GM12878 (cell line): ENCODE measurements at regions not wholly inside any gene's neighbourhood (a gene's known extent, or its start where the extent isn't known, plus 50 kb on each side); places are given as distances from the start of the nearest gene placed in this dataset.

Experiments used
- ATAC-seq: fragments of 200-7000 bp; cut with Tn5 transposase; 3 replicates; pipeline ENCODE4 v1.9.1; 2020; ENCODE audit warnings: mild to moderate bottlenecking, moderate library complexity
- BruUV-seq: library from RNA; stranded (reverse); fragments of 400-500 nt; replicated peaks from 2 replicates; lab custom pipeline; 2021; lab: Mats Ljungman, UMichigan
- CTCF ChIA-PET: fragments of 300-600 bp; sonication (Branson Sonifier 250); formaldehyde crosslinking; extraction: SDS; loops from one replicate; lab custom pipeline; 2021; ENCODE audit warnings: inconsistent platforms; lab: Yijun Ruan, JAX
- POLR2A ChIA-PET: fragments of 350-600 bp; formaldehyde crosslinking; extraction: SDS; loops from one replicate; lab custom pipeline; 2021; ENCODE audit warnings: inconsistent platforms; lab: Charles Lee
- RAD21 ChIA-PET: fragments of 300-600 bp; sonication (Branson Sonifier 250); formaldehyde crosslinking; loops from one replicate; lab custom pipeline; 2023; ENCODE audit warnings: antibody characterized with exemption; ENCODE audit not compliant: unreplicated experiment; lab: Charles Lee
- SMC1A ChIA-PET: fragments of 300-600 bp; sonication (Branson Sonifier 250); formaldehyde crosslinking; loops from one replicate; lab custom pipeline; 2023; ENCODE audit not compliant: unreplicated experiment, uncharacterized antibody; lab: Charles Lee
- DNase-seq: peaks from one replicate; pipeline ENCODE4 v3.0.0-alpha.2; 2011; ENCODE audit warnings: low read depth, low spot score
- FAIRE-seq: peaks from 3 replicates; lab custom pipeline; 2011; peaks lifted over from hg19 to GRCh38; lab: Jason Lieb, UNC
- H2AFZ ChIP-seq: 2 replicates; pipeline ENCODE4 v1.6.0; 2011; ENCODE audit warnings: low read depth, low read length, control low read depth; ENCODE audit not compliant: control insufficient read depth
- H3K27ac ChIP-seq: 2 replicates; pipeline ENCODE4 v1.5.1; 2011; ENCODE audit warnings: control low read depth; ENCODE audit not compliant: control insufficient read depth, insufficient read depth
- H3K27me3 ChIP-seq, 2 experiments: replicated peaks in 1 of 2; 2 replicates each; pipeline versions ENCODE4 v1.6.0 to v1.6.1; 2011; ENCODE audit warnings: low read length in 1 of 2; ENCODE audit not compliant: control insufficient read depth in 2 of 2, insufficient read depth in 2 of 2
- H3K36me3 ChIP-seq, 2 experiments: 2 replicates each; pipeline ENCODE4 v1.5.1; 2011; ENCODE audit warnings: low read length in 1 of 2; ENCODE audit not compliant: control insufficient read depth in 2 of 2, insufficient read depth in 2 of 2
- H3K4me1 ChIP-seq: 2 replicates; pipeline ENCODE4 v1.6.1; 2011; ENCODE audit warnings: mild to moderate bottlenecking, low read length, moderate library complexity, mixed read lengths; ENCODE audit not compliant: control insufficient read depth, insufficient read depth
- H3K4me2 ChIP-seq: 2 replicates; pipeline ENCODE4 v1.6.0; 2011; ENCODE audit warnings: control low read depth; ENCODE audit not compliant: control insufficient read depth, insufficient read depth
- H3K4me3 ChIP-seq: fragments of 200-600 bp; sonication (generic); 2 replicates; pipeline ENCODE4 v1.5.1; 2016
- H3K79me2 ChIP-seq: 2 replicates; pipeline ENCODE4 v1.6.0; 2011; ENCODE audit warnings: low read length; ENCODE audit not compliant: control insufficient read depth, insufficient read depth
- H3K9ac ChIP-seq: 2 replicates; pipeline ENCODE4 v1.8.0; 2011; ENCODE audit warnings: low read length, control low read depth, mixed read lengths; ENCODE audit not compliant: control insufficient read depth, insufficient read depth
- H3K9me3 ChIP-seq: replicated peaks from 3 replicates; pipeline ENCODE4 v1.5.1; 2011; ENCODE audit warnings: mild to moderate bottlenecking, low read length; ENCODE audit not compliant: control insufficient read depth, insufficient read depth
- H4K20me1 ChIP-seq: 2 replicates; pipeline ENCODE4 v1.6.0; 2011; ENCODE audit not compliant: control insufficient read depth, insufficient read depth
- ESRRA ChIP-seq: IDR thresholded peaks from 2 replicates; pipeline ENCODE4 v1.6.1; 2012; ENCODE audit warnings: mild to moderate bottlenecking, low read length, improper control_type of control experiment
- FOXM1 ChIP-seq: IDR thresholded peaks from 2 replicates; pipeline ENCODE4 v1.6.1; 2012; ENCODE audit warnings: low read depth, mild to moderate bottlenecking, inconsistent platforms, low read length, moderate library complexity
- GATAD2B ChIP-seq: fragments of 450-650 bp; conservative IDR thresholded peaks from 2 replicates; pipeline ENCODE4 v1.6.1; 2017; ENCODE audit warnings: low read depth, mild to moderate bottlenecking, moderate library complexity
- MEF2B ChIP-seq: fragments of 450-650 bp; IDR thresholded peaks from 2 replicates; pipeline ENCODE4 v1.6.1; 2018; ENCODE audit warnings: mild to moderate bottlenecking, moderate library complexity; ENCODE audit not compliant: partially characterized antibody, poor library complexity, severe bottlenecking
- NBN ChIP-seq: fragments of 450-650 bp; IDR thresholded peaks from 2 replicates; pipeline ENCODE4 v1.6.1; 2016
- NFYA ChIP-seq: IDR thresholded peaks from 2 replicates; pipeline ENCODE4 v1.6.1; 2011; ENCODE audit warnings: low read depth, mild to moderate bottlenecking, low read length, improper control_type of control experiment, borderline replicate concordance
- PAX8 ChIP-seq: fragments of 450-650 bp; IDR thresholded peaks from 2 replicates; pipeline ENCODE4 v1.6.1; 2017; ENCODE audit warnings: mild to moderate bottlenecking, moderate library complexity
- PML ChIP-seq: IDR thresholded peaks from 2 replicates; pipeline ENCODE4 v1.6.1; 2012; ENCODE audit warnings: low read length, inconsistent platforms
- SMAD1 ChIP-seq: fragments of 450-650 bp; IDR thresholded peaks from 2 replicates; pipeline ENCODE4 v1.6.1; 2018; ENCODE audit warnings: mild to moderate bottlenecking, low read depth; ENCODE audit not compliant: partially characterized antibody
- TARDBP ChIP-seq: IDR thresholded peaks from 2 replicates; pipeline ENCODE4 v1.6.1; 2016; ENCODE audit warnings: borderline replicate concordance
- ZSCAN29 ChIP-seq: fragments of 450-650 bp; IDR thresholded peaks from 2 replicates; pipeline ENCODE4 v1.6.1; 2017; ENCODE audit warnings: mild to moderate bottlenecking, moderate library complexity
- WGBS: methylation state at CpG from one replicate; pipeline ENCODE4 v1.1.6; 2016; ENCODE audit warnings: low lambda C conversion rate; ENCODE audit not compliant: insufficient replicate concordance, insufficient coverage; ENCODE audit errors: missing lambda C conversion rate; 5-methylcytosine and 5-hydroxymethylcytosine counted together
- in situ Hi-C: fragments of 300-500 bp; cut with MboI; formaldehyde crosslinking; loops from 9 replicates; pipeline ENCODE4 v1.14.3; 2018; ENCODE audit warnings: mixed read lengths
- intact Hi-C: fragments of 100-400 bp; cut with micrococcal nuclease; formaldehyde crosslinking; loops from one replicate; pipeline ENCODE4 v1.14.2; 2022; ENCODE audit not compliant: unreplicated experiment
- TF ChIP-seq, protein P1 (sequence below): IDR thresholded peaks from 2 replicates; pipeline ENCODE4 v1.6.1; 2012; ENCODE audit warnings: low read length, inconsistent platforms
- TF ChIP-seq, protein P2 (sequence below): fragments of 450-650 bp; IDR thresholded peaks from 2 replicates; pipeline ENCODE4 v1.6.1; 2016; ENCODE audit warnings: mild to moderate bottlenecking, moderate library complexity, borderline replicate concordance
- TF ChIP-seq, protein P3 (sequence below): IDR thresholded peaks from 2 replicates; pipeline ENCODE4 v1.6.1; 2012; ENCODE audit warnings: low read depth, low read length, improper control_type of control experiment

DNA sequence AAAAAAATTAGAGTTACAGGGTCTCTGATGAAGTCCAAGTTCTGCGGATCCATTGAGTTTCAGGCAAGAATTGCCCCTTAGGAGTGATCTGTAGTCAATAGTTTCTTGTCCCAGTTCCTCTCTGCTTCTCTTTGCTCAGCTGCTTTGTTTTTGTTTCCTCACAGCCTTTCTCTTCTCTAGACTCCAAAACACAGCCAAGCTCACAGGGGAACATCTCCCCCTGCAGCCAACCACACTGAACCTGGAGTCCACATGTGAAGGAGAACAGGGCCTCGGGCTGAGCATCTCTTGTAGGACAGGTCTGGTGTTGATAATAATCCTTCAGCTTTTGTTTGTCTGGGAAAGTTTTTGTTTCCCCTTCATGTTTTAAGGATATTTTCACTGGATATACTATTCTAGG lies 202.6 kb upstream of the ATP10A start:
- Histone ChIP-seq H3K9me3 (no peaks in the 10 kb centered on the region), H3K4me2 (no peak overlapping the region), H3K79me2 (no peaks in the 10 kb centered on the region), H3K4me1 (no peaks in the 10 kb centered on the region), H3K36me3 (no peaks in the 10 kb centered on the region), H3K27me3 (no peaks in the 10 kb centered on the region), H3K9ac (no peak overlapping the region)
- 3% methylated on average over 2 of the region's 2 CpGs for WGBS
- DNase-seq: no peak
- CTCF ChIA-PET: no interaction called here
- intact Hi-C loops: no loop called here
- no peak for ATAC-seq
- BruUV-seq: no TSS peak
- TF ChIP-seq NBN (no peak), PML (no peak), NFYA (no peak), TARDBP (no peak), MEF2B (no peak), GATAD2B (no peak), PAX8 (no peak), ESRRA (no peak), FOXM1 (no peak), SMAD1 (no peak), ZSCAN29 (no peak)
- TF ChIP-seq, protein P1, sequence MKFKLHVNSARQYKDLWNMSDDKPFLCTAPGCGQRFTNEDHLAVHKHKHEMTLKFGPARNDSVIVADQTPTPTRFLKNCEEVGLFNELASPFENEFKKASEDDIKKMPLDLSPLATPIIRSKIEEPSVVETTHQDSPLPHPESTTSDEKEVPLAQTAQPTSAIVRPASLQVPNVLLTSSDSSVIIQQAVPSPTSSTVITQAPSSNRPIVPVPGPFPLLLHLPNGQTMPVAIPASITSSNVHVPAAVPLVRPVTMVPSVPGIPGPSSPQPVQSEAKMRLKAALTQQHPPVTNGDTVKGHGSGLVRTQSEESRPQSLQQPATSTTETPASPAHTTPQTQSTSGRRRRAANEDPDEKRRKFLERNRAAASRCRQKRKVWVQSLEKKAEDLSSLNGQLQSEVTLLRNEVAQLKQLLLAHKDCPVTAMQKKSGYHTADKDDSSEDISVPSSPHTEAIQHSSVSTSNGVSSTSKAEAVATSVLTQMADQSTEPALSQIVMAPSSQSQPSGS: no peak
- TF ChIP-seq, protein P2, sequence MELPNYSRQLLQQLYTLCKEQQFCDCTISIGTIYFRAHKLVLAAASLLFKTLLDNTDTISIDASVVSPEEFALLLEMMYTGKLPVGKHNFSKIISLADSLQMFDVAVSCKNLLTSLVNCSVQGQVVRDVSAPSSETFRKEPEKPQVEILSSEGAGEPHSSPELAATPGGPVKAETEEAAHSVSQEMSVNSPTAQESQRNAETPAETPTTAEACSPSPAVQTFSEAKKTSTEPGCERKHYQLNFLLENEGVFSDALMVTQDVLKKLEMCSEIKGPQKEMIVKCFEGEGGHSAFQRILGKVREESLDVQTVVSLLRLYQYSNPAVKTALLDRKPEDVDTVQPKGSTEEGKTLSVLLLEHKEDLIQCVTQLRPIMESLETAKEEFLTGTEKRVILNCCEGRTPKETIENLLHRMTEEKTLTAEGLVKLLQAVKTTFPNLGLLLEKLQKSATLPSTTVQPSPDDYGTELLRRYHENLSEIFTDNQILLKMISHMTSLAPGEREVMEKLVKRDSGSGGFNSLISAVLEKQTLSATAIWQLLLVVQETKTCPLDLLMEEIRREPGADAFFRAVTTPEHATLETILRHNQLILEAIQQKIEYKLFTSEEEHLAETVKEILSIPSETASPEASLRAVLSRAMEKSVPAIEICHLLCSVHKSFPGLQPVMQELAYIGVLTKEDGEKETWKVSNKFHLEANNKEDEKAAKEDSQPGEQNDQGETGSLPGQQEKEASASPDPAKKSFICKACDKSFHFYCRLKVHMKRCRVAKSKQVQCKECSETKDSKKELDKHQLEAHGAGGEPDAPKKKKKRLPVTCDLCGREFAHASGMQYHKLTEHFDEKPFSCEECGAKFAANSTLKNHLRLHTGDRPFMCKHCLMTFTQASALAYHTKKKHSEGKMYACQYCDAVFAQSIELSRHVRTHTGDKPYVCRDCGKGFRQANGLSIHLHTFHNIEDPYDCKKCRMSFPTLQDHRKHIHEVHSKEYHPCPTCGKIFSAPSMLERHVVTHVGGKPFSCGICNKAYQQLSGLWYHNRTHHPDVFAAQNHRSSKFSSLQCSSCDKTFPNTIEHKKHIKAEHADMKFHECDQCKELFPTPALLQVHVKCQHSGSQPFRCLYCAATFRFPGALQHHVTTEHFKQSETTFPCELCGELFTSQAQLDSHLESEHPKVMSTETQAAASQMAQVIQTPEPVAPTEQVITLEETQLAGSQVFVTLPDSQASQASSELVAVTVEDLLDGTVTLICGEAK: no peak
- TF ChIP-seq, protein P3, sequence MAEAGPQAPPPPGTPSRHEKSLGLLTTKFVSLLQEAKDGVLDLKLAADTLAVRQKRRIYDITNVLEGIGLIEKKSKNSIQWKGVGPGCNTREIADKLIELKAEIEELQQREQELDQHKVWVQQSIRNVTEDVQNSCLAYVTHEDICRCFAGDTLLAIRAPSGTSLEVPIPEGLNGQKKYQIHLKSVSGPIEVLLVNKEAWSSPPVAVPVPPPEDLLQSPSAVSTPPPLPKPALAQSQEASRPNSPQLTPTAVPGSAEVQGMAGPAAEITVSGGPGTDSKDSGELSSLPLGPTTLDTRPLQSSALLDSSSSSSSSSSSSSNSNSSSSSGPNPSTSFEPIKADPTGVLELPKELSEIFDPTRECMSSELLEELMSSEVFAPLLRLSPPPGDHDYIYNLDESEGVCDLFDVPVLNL: no peak
- TF ChIP-seq, all 136 proteins: peak for 0
- FAIRE-seq: no peak
- SMC1A ChIA-PET: no interaction called here
- Histone ChIP-seq H2AFZ (no peak overlapping the region), H3K27ac (no peak overlapping the region), H3K4me3 (no peak overlapping the region), H4K20me1 (no peaks in the 10 kb centered on the region)
- POLR2A ChIA-PET: no interaction called here
- RAD21 ChIA-PET: no interaction called here
- in situ Hi-C loops: no loop called here
